K562 (cell line): ENCODE measurements at regions not wholly inside any gene's neighbourhood (a gene's known extent, or its start where the extent isn't known, plus 50 kb on each side); places are given as distances from the start of the nearest gene placed in this dataset.
"Not testable (repeated sequence)": the region's sequence is repeated elsewhere in the genome, so short reads cannot be mapped to it uniquely, and the experiment has no call there.

ENCODE experiments used
- CHD2 ChIP-seq: IDR thresholded peaks from 2 replicates; pipeline ENCODE4 v1.6.1; 2011; ENCODE audit warnings: low read depth, low read length
- SPI1 ChIP-seq: IDR thresholded peaks from 2 replicates; pipeline ENCODE4 v1.6.1; 2011; ENCODE audit warnings: low read depth, low read length, control low read depth, borderline replicate concordance
- STAT6 ChIP-seq: sonication (generic); formaldehyde crosslinking; IDR thresholded peaks from 2 replicates; pipeline ENCODE4 v1.8.1; 2023; ENCODE audit warnings: mild to moderate bottlenecking, missing genetic modification reagents

- not testable (repeated sequence) for TF ChIP-seq SPI1; CHD2; STAT6 (CRISPR knock-in tag)
These were observed 194.4 kb upstream of the ZNG1E start for GRCh38 chr9:65481291-65481690.
